LoVo (cell line): ENCODE measurements at regions not wholly inside any gene's neighbourhood (a gene's known extent, or its start where the extent isn't known, plus 50 kb on each side); places are given as distances from the start of the nearest gene placed in this dataset.

Experiments
- DNase-seq: peaks from one replicate; pipeline ENCODE4 v3.0.0-alpha.2; 2016; ENCODE audit warnings: low spot score

GRCh38 chr5:74916831-74917710, 50.9 kb upstream of the FAM169A start:
- DNase-seq, result peak; percentile 81
